Mesothelial cell of epicardium (in vitro differentiated cells): ENCODE measurements at regions not wholly inside any gene's neighbourhood (a gene's known extent, or its start where the extent isn't known, plus 50 kb on each side); places are given as distances from the start of the nearest gene placed in this dataset.
A peak's percentile ranks its signal among the peaks of the same experiment; 100 is the strongest.
"Not testable (repeated sequence)": the region's sequence is repeated elsewhere in the genome, so short reads cannot be mapped to it uniquely, and the experiment has no call there.

Source experiments
- DNase-seq, 2 experiments: peaks; one replicate each; pipeline ENCODE4 v3.0.0; 2021; ENCODE audit warnings: low spot score in 2 of 2; ENCODE audit not compliant: unreplicated experiment in 2 of 2
- H3K27ac Mint-ChIP-seq: 2 replicates; pipeline ENCODE4 v1.8.0; 2021; ENCODE audit warnings: mixed read lengths
- H3K27me3 Mint-ChIP-seq: 2 replicates; pipeline ENCODE4 v1.8.0; 2021; ENCODE audit warnings: low read depth, mixed read lengths
- H3K36me3 Mint-ChIP-seq: 2 replicates; pipeline ENCODE4 v1.8.0; 2021; ENCODE audit warnings: mixed read lengths
- H3K4me1 Mint-ChIP-seq: 2 replicates; pipeline ENCODE4 v1.8.0; 2021; ENCODE audit warnings: mixed read lengths
- H3K4me3 Mint-ChIP-seq: 2 replicates; pipeline ENCODE4 v1.8.0; 2021; ENCODE audit warnings: mild to moderate bottlenecking, moderate library complexity, mixed read lengths
- H3K9me3 Mint-ChIP-seq: 2 replicates; pipeline ENCODE4 v1.8.0; 2021; ENCODE audit warnings: mixed read lengths
- TF ChIP-seq, protein P1 (sequence below): fragments of 200-600 bp; sonication (generic); IDR thresholded peaks from one replicate; pipeline ENCODE4 v1.5.0; 2021; ENCODE audit warnings: antibody characterized with exemption; ENCODE audit not compliant: unreplicated experiment

DNA sequence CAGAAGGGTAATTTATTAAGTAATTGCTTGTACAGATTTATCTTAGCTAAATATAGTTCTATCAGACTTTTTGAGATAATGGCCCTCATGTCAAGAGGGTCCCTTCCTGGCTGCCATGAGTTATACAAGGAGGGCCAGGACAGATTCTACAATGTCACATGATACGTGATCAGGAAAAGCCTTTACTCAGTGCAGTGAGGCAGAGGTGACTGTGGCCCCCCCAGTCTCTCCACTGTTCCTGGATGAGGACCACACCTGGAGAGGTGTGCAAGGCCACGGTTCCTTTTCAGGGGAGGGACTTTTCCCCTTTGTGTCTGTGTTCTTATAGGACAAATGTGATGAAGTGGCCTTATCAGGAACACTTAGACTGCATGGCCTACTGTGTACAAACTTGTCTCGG lies 54.3 kb upstream of the LRCH1 start:
- no peaks in the 10 kb centered on the region for H3K4me1 Mint-ChIP-seq
- TF ChIP-seq, protein P1, sequence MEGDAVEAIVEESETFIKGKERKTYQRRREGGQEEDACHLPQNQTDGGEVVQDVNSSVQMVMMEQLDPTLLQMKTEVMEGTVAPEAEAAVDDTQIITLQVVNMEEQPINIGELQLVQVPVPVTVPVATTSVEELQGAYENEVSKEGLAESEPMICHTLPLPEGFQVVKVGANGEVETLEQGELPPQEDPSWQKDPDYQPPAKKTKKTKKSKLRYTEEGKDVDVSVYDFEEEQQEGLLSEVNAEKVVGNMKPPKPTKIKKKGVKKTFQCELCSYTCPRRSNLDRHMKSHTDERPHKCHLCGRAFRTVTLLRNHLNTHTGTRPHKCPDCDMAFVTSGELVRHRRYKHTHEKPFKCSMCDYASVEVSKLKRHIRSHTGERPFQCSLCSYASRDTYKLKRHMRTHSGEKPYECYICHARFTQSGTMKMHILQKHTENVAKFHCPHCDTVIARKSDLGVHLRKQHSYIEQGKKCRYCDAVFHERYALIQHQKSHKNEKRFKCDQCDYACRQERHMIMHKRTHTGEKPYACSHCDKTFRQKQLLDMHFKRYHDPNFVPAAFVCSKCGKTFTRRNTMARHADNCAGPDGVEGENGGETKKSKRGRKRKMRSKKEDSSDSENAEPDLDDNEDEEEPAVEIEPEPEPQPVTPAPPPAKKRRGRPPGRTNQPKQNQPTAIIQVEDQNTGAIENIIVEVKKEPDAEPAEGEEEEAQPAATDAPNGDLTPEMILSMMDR = no peak
- H3K27me3 Mint-ChIP-seq = no peaks in the 10 kb centered on the region
- H3K27ac Mint-ChIP-seq = no peak overlapping the region
- no peak overlapping the region for H3K4me3 Mint-ChIP-seq
- DNase-seq = no peak
- H3K9me3 Mint-ChIP-seq = no peaks in the 10 kb centered on the region
- no peaks in the 10 kb centered on the region for H3K36me3 Mint-ChIP-seq

DNA sequence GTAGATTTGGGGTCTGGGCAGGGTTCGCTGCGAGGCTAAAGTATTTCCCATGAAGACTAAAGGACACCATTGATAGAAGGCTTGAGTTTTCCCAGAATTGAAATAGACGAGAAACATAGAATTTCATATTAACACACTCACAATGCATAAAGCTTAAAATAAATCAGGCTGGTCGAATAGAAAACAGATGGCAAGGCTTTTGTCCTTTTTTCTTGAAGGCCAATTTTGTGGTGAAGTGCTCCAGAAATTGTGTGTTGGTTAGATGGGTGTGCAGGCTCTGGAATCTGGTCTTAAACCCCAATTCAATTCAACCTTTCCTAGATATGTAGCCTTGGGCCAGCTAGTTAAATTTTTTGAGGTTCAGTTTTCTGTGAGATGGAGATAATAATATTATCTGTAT lies 56.9 kb upstream of the LRCH1 start:
- Mint-ChIP-seq H3K9me3 (no peaks in the 10 kb centered on the region), H3K36me3 (no peaks in the 10 kb centered on the region), H3K27ac (peak overlapping the region; percentile 36), H3K4me3 (no peak overlapping the region), H3K27me3 (no peaks in the 10 kb centered on the region), H3K4me1 (no peaks in the 10 kb centered on the region)
- DNase-seq = no peak
- TF ChIP-seq, protein P1 = no peak

DNA sequence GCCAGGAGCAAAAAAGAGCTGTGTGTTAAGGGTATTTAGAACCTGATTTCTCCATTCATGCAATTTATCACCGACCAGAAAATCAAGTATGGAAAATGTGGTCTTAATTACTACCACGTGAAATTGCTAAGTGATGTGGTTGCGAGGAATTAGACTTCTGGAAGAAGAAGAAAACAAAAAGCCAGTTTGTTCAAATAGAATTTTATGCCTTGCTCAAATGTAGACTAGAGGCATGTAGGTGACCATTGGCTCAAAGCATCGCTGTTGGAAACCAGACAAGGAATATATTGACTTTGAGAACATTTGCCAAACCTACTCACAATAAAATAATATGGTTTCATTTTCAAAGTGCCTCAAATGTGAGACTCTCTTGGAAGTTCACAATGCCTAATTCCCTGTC lies 57.3 kb upstream of the LRCH1 start:
- Mint-ChIP-seq H3K36me3 (no peaks in the 10 kb centered on the region), H3K4me3 (no peak overlapping the region), H3K9me3 (no peaks in the 10 kb centered on the region), H3K27ac (peak overlapping the region; percentile 36), H3K4me1 (no peaks in the 10 kb centered on the region), H3K27me3 (no peaks in the 10 kb centered on the region)
- DNase-seq = no peak
- TF ChIP-seq, protein P1 = no peak

DNA sequence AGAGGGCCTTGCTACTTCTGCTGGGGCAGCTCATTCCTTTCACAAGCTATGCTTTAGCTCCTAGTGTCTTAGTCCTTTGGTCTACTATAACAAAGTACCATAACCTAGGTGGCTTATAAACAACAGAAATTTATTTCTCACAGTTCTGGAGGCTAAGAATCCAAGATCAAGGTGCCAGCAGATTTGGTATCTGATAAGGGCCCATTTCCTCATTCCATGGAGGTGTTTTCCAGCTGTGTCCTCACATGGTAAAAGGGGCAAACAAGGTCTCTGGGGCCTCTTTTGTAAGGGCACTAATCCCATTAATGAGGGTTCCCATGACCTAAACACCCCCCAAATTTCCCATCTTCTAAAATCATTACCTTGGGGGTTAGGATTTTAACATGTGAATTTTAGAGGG lies 57.9 kb upstream of the LRCH1 start:
- peaks cover 5% of the 10 kb centered on the region for H3K4me1 Mint-ChIP-seq
- DNase-seq = no peak
- H3K27ac Mint-ChIP-seq = no peak overlapping the region
- H3K27me3 Mint-ChIP-seq = no peaks in the 10 kb centered on the region
- no peak overlapping the region for H3K4me3 Mint-ChIP-seq
- H3K36me3 Mint-ChIP-seq = no peaks in the 10 kb centered on the region
- TF ChIP-seq, protein P1 = no peak
- H3K9me3 Mint-ChIP-seq = no peaks in the 10 kb centered on the region

DNA sequence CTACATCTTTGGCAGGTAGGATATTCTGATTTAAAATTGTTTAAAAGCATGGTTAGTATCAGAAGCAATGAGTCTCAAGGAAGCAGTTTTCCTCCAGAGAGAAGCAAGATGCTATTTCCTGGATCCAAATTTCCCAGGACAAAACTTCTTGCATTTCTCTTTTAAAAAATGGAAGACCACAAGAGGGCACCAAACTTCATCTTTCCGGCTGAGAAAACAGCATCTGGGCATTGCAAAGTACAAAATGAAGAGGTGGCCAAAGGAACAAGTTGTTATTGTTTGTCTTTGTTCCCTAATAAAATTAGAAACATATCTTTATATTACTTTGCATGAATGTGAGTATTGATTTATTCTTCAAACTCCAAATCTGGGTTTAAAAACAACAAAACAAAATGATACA lies 60.0 kb upstream of the LRCH1 start:
- H3K36me3 Mint-ChIP-seq = no peaks in the 10 kb centered on the region
- no peak overlapping the region for H3K4me3 Mint-ChIP-seq
- TF ChIP-seq, protein P1 = peak; percentile 74
- peaks cover 14% of the 10 kb centered on the region for H3K4me1 Mint-ChIP-seq
- H3K27ac Mint-ChIP-seq = no peak overlapping the region
- H3K27me3 Mint-ChIP-seq = no peaks in the 10 kb centered on the region
- H3K9me3 Mint-ChIP-seq = no peaks in the 10 kb centered on the region
- DNase-seq = no peak

DNA sequence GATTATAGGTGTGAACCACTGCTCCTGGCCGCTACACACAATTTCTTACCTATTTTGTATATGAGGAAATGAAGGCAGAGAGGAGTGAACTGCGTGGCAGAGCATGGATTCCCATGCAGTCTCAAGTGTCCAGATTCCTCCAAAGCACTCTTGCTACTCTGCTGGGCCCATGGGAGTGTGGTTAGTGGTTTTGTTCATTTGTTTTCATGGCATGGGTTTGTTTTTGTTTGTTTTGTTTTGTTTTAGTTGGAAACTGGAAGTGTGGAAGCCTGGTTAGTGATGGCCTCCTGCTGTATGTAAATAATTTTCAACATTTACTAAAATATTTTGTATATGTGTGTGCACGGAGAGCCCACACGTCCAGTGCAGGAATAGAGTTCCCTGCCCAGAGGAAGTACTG lies 61.3 kb upstream of the LRCH1 start:
- Mint-ChIP-seq H3K4me1 (peaks cover 14% of the 10 kb centered on the region), H3K27me3 (no peaks in the 10 kb centered on the region), H3K36me3 (peaks cover under 1% of the 10 kb centered on the region), H3K4me3 (no peak overlapping the region), H3K9me3 (peaks cover under 1% of the 10 kb centered on the region), H3K27ac (no peak overlapping the region)
- DNase-seq = no peak
- TF ChIP-seq, protein P1 = no peak

DNA sequence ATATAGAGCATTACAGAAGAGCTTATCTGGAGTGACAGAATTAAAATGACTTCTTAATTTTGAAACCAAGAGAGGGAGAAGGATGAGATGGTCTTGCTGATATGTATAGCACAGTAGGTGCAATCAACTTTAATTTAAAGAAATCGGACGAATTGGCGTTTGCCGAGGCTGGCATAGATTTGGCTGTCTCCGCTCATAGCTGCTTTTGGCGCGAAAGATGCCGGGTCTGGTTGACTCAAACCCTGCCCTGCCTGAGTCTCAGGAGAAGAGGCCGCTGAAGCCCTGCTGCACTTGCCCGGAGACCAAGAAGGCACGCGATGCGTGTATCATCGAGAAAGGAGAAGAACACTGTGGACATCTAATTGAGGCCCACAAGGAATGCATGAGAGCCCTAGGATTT lies 62.3 kb upstream of the LRCH1 start:
- not testable (repeated sequence) for H3K9me3 Mint-ChIP-seq, H3K36me3 Mint-ChIP-seq, H3K27me3 Mint-ChIP-seq, H3K4me3 Mint-ChIP-seq, H3K27ac Mint-ChIP-seq, DNase-seq
- peaks cover 14% of the 10 kb centered on the region for H3K4me1 Mint-ChIP-seq
